Keratinocyte (primary cell): ENCODE measurements at regions not wholly inside any gene's neighbourhood (a gene's known extent, or its start where the extent isn't known, plus 50 kb on each side); places are given as distances from the start of the nearest gene placed in this dataset.

ENCODE experiments used
- DNase-seq: peaks from one replicate; pipeline ENCODE4 v3.0.0-alpha.2; 2011; ENCODE audit warnings: low read depth, missing footprints, low spot score
- FAIRE-seq: peaks from 2 replicates; lab custom pipeline; 2011; peaks lifted over from hg19 to GRCh38; lab: Jason Lieb, UNC
- H2AFZ ChIP-seq: 2 replicates; pipeline ENCODE4 v1.6.0; 2012; ENCODE audit warnings: low read length, control low read depth, inconsistent platforms; ENCODE audit not compliant: control insufficient read depth
- H3K27ac ChIP-seq: 2 replicates; pipeline ENCODE4 v1.5.1; 2011; ENCODE audit warnings: low read length; ENCODE audit not compliant: control insufficient read depth, insufficient read depth
- H3K27me3 ChIP-seq: 3 replicates; pipeline ENCODE4 v1.6.0; 2011; ENCODE audit warnings: low read length; ENCODE audit not compliant: control insufficient read depth, insufficient read depth; ENCODE audit errors: extremely low read depth
- H3K36me3 ChIP-seq, 2 experiments: 2 replicates in 1 of 2; 3 replicates in 1 of 2; pipeline ENCODE4 v1.5.1; 2011; ENCODE audit warnings: low read length in 2 of 2, mild to moderate bottlenecking in 1 of 2; ENCODE audit not compliant: control insufficient read depth in 2 of 2, insufficient read depth in 2 of 2; ENCODE audit errors: extremely low read depth in 1 of 2
- H3K4me1 ChIP-seq: 3 replicates; pipeline ENCODE4 v1.5.1; 2011; ENCODE audit warnings: low read length; ENCODE audit not compliant: control insufficient read depth, insufficient read depth; ENCODE audit errors: extremely low read depth
- H3K4me2 ChIP-seq: 3 replicates; pipeline ENCODE4 v1.6.0; 2011; ENCODE audit warnings: low read depth, low read length; ENCODE audit not compliant: control insufficient read depth, insufficient read depth; ENCODE audit errors: extremely low read depth
- H3K4me3 ChIP-seq, 3 experiments: fragments of 200-600 bp in 1 of 3; sonication (generic) in 1 of 3; 2 replicates in 2 of 3; 3 replicates in 1 of 3; pipeline ENCODE4 v1.5.1; 2011 to 2016; ENCODE audit warnings: low read length in 3 of 3, mild to moderate bottlenecking in 3 of 3, control low read depth in 2 of 3, inconsistent platforms in 1 of 3, low read depth in 1 of 3, mixed read lengths in 1 of 3, mixed run types in 1 of 3, moderate library complexity in 1 of 3; ENCODE audit not compliant: control insufficient read depth in 2 of 3, insufficient read depth in 2 of 3; ENCODE audit errors: extremely low read depth in 1 of 3
- H3K79me2 ChIP-seq: 2 replicates; pipeline ENCODE4 v1.6.0; 2012; ENCODE audit warnings: low read length; ENCODE audit not compliant: control insufficient read depth, insufficient read depth
- H3K9ac ChIP-seq: 3 replicates; pipeline ENCODE4 v1.6.0; 2011; ENCODE audit warnings: low read length; ENCODE audit not compliant: control insufficient read depth, insufficient read depth; ENCODE audit errors: extremely low read depth
- H3K9me1 ChIP-seq: 3 replicates; pipeline ENCODE4 v1.6.0; 2011; ENCODE audit warnings: low read length; ENCODE audit not compliant: control insufficient read depth, insufficient read depth; ENCODE audit errors: extremely low read depth
- H3K9me3 ChIP-seq: 2 replicates; pipeline ENCODE4 v1.5.1; 2012; ENCODE audit warnings: low read depth, low read length; ENCODE audit not compliant: control insufficient read depth
- H4K20me1 ChIP-seq: 3 replicates; pipeline ENCODE4 v1.6.0; 2011; ENCODE audit warnings: low read length; ENCODE audit not compliant: control insufficient read depth, insufficient read depth; ENCODE audit errors: extremely low read depth
- CTCF ChIP-seq, 3 experiments: IDR thresholded peaks in 1 of 3; conservative IDR thresholded peaks in 1 of 3; optimal IDR thresholded peaks in 1 of 3; 2 replicates in 2 of 3; 3 replicates in 1 of 3; pipeline versions ENCODE3 to v1.5.1; 2011; ENCODE audit warnings: low read length in 3 of 3, mild to moderate bottlenecking in 3 of 3, moderate library complexity in 2 of 3, control low read depth in 1 of 3, inconsistent platforms in 1 of 3; ENCODE audit not compliant: insufficient read depth in 2 of 3; ENCODE audit errors: extremely low read depth in 1 of 3
- EZH2 ChIP-seq: IDR thresholded peaks from one replicate; pipeline ENCODE4 v1.6.1; 2012; ENCODE audit warnings: inconsistent platforms, mild to moderate bottlenecking, low read length, moderate library complexity
- dilution Hi-C: fragments of 300-500 bp; cut with MboI; formaldehyde crosslinking; loops from one replicate; pipeline ENCODE4 v1.7.0; 2020; ENCODE audit warnings: low sequenced_read_pairs; ENCODE audit not compliant: extremely low pct_ligation_motif_present

- no peak for DNase-seq
- Histone ChIP-seq H3K27me3 (no peaks in the 10 kb centered on the region), H3K36me3 (no peaks in the 10 kb centered on the region), H3K4me1 (no peaks in the 10 kb centered on the region), H3K79me2 (no peaks in the 10 kb centered on the region), H3K9ac (no peak overlapping the region), H3K27ac (no peak overlapping the region), H2AFZ (no peak overlapping the region), H3K4me2 (no peak overlapping the region), H4K20me1 (no peaks in the 10 kb centered on the region), H3K4me3 (no peak overlapping the region), H3K9me3 (no peaks in the 10 kb centered on the region), H3K9me1 (no peaks in the 10 kb centered on the region)
- dilution Hi-C loops = no loop called here
- TF ChIP-seq CTCF (optimal IDR thresholded peaks at IDR 0.05 in 1 of 3, IDR thresholded peaks at IDR 0.05 in 1 of 3, conservative IDR thresholded peaks at IDR 0.05 in 1 of 3; ENCODE audit: extremely low read depth in 1 of 3, insufficient read depth in 2 of 3, low read length in 3 of 3) (no peak), EZH2 (no peak)
- no peak for FAIRE-seq
Measured at GRCh38 chr5:61755726-61756222, 423.7 kb downstream of the ZSWIM6 start.

- Histone ChIP-seq H3K27me3 (no peaks in the 10 kb centered on the region), H3K27ac (no peak overlapping the region), H3K9me3 (no peaks in the 10 kb centered on the region), H3K4me2 (no peak overlapping the region), H3K9me1 (no peaks in the 10 kb centered on the region), H2AFZ (no peak overlapping the region), H3K4me3 (no peak overlapping the region), H3K4me1 (no peaks in the 10 kb centered on the region), H3K9ac (no peak overlapping the region), H3K36me3 (no peaks in the 10 kb centered on the region), H3K79me2 (no peaks in the 10 kb centered on the region), H4K20me1 (no peaks in the 10 kb centered on the region)
- dilution Hi-C loops = no loop called here
- DNase-seq (no peak), FAIRE-seq (no peak)
- no peak for TF ChIP-seq CTCF (optimal IDR thresholded peaks at IDR 0.05 in 1 of 3, IDR thresholded peaks at IDR 0.05 in 1 of 3, conservative IDR thresholded peaks at IDR 0.05 in 1 of 3; ENCODE audit: extremely low read depth in 1 of 3, insufficient read depth in 2 of 3, low read length in 3 of 3)
- TF ChIP-seq EZH2 = no peak
Measured at GRCh38 chr5:61758711-61759110, 426.7 kb downstream of the ZSWIM6 start.
